Upper lobe of right lung (tissue), 1 donor: ENCODE measurements at regions not wholly inside any gene's neighbourhood (a gene's known extent, or its start where the extent isn't known, plus 50 kb on each side); places are given as distances from the start of the nearest gene placed in this dataset.

Experiments used
- ATAC-seq: fragments of 200-7000 bp; cut with Tn5 transposase; one replicate; pipeline ENCODE4 v1.9.1; 2020; ENCODE audit warnings: mild to moderate bottlenecking, moderate library complexity
- DNase-seq: peaks from one replicate; pipeline ENCODE4 v3.0.0-alpha.2; 2020
- H3K27ac ChIP-seq: fragments of 200-600 bp; one replicate; pipeline ENCODE4 v1.8.0; 2022
- H3K27me3 ChIP-seq: fragments of 200-600 bp; one replicate; pipeline ENCODE4 v1.8.0; 2022; ENCODE audit warnings: mild to moderate bottlenecking
- H3K36me3 ChIP-seq: fragments of 200-600 bp; one replicate; pipeline ENCODE4 v1.8.0; 2022
- H3K4me1 ChIP-seq: fragments of 200-600 bp; one replicate; pipeline ENCODE4 v1.8.0; 2022
- H3K4me3 ChIP-seq: fragments of 200-600 bp; one replicate; pipeline ENCODE4 v1.8.0; 2022; ENCODE audit warnings: mild to moderate bottlenecking
- H3K9me3 ChIP-seq: fragments of 200-600 bp; one replicate; pipeline ENCODE4 v1.8.0; 2022
- CTCF ChIP-seq: fragments of 200-600 bp; IDR thresholded peaks from one replicate; pipeline ENCODE4 v1.8.0; 2022; ENCODE audit warnings: antibody characterized with exemption
- intact Hi-C: fragments of 100-400 bp; cut with DNase I; formaldehyde crosslinking; loops from one replicate; pipeline ENCODE4 v1.11.0; 2022
- donor health status: DM: no; HTN: yes; CAD: no; lungs with severe emphysema.

- Histone ChIP-seq H3K9me3 (no peaks in the 10 kb centered on the region), H3K27me3 (no peaks in the 10 kb centered on the region), H3K4me1 (no peaks in the 10 kb centered on the region), H3K4me3 (no peak overlapping the region), H3K27ac (no peak overlapping the region), H3K36me3 (no peaks in the 10 kb centered on the region)
- intact Hi-C loops = no loop called here
- no peak for ATAC-seq
- no peak for DNase-seq
- TF ChIP-seq CTCF = no peak
These were observed 66.5 kb upstream of the TLK1 start for GRCh38 chr2:171227066-171227782.

- ATAC-seq = no peak
- no peak for DNase-seq
- TF ChIP-seq CTCF = no peak
- H3K4me3 ChIP-seq = no peak overlapping the region
- H3K36me3 ChIP-seq = no peaks in the 10 kb centered on the region
- no peaks in the 10 kb centered on the region for H3K9me3 ChIP-seq
- H3K27ac ChIP-seq = no peak overlapping the region
- no peaks in the 10 kb centered on the region for H3K4me1 ChIP-seq
- intact Hi-C loops = no loop called here
- no peaks in the 10 kb centered on the region for H3K27me3 ChIP-seq
These were observed 65.8 kb upstream of the TLK1 start for GRCh38 chr2:171226461-171226860.

- Histone ChIP-seq H3K27ac (no peak overlapping the region), H3K36me3 (no peaks in the 10 kb centered on the region), H3K9me3 (no peaks in the 10 kb centered on the region), H3K27me3 (no peaks in the 10 kb centered on the region), H3K4me1 (no peaks in the 10 kb centered on the region), H3K4me3 (no peak overlapping the region)
- no peak for DNase-seq
- no peak for ATAC-seq
- intact Hi-C loops = no loop called here
- no peak for TF ChIP-seq CTCF
These were observed 65.3 kb upstream of the TLK1 start for GRCh38 chr2:171225989-171226388.

- Histone ChIP-seq H3K4me1 (no peaks in the 10 kb centered on the region), H3K9me3 (no peaks in the 10 kb centered on the region), H3K4me3 (no peak overlapping the region), H3K27me3 (no peaks in the 10 kb centered on the region), H3K27ac (no peak overlapping the region), H3K36me3 (no peaks in the 10 kb centered on the region)
- no peak for DNase-seq
- intact Hi-C loops = no loop called here
- no peak for TF ChIP-seq CTCF
- ATAC-seq = no peak
These were observed 64.7 kb upstream of the TLK1 start for GRCh38 chr2:171225302-171225980.

- no peak for TF ChIP-seq CTCF
- DNase-seq (no peak), ATAC-seq (no peak)
- Histone ChIP-seq H3K36me3 (no peaks in the 10 kb centered on the region), H3K27me3 (no peaks in the 10 kb centered on the region), H3K4me3 (no peak overlapping the region), H3K27ac (no peak overlapping the region), H3K9me3 (no peaks in the 10 kb centered on the region), H3K4me1 (no peaks in the 10 kb centered on the region)
- intact Hi-C loops = no loop called here
These were observed 56.6 kb upstream of the TLK1 start for GRCh38 chr2:171217330-171217729.
